ENCODE measurements at regions not wholly inside any gene's neighbourhood (a gene's known extent, or its start where the extent isn't known, plus 50 kb on each side); places are given as distances from the start of the nearest gene placed in this dataset.

GRCh38 chr5:155406815-155407214 is 393.3 kb downstream of the KIF4B start:
- TF ChIP-seq CTCF (conservative IDR thresholded peaks at IDR 0.05; ENCODE audit: low read depth, low read length) = no peak
- H3K4me3 ChIP-seq (ENCODE audit: low read depth, low read length) = no peak overlapping the region
- no peak for DNase-seq (ENCODE audit: low read depth)

- no peak for DNase-seq (ENCODE audit: low read depth)
- TF ChIP-seq CTCF (conservative IDR thresholded peaks at IDR 0.05; ENCODE audit: low read depth, low read length) = no peak
- H3K4me3 ChIP-seq (ENCODE audit: low read depth, low read length) = no peak overlapping the region
Observed at GRCh38 chr5:155408465-155408864, 394.9 kb downstream of the KIF4B start.

- no peak overlapping the region for H3K4me3 ChIP-seq (ENCODE audit: low read depth, low read length)
- no peak for TF ChIP-seq CTCF (conservative IDR thresholded peaks at IDR 0.05; ENCODE audit: low read depth, low read length)
- no peak for DNase-seq (ENCODE audit: low read depth)
Observed at GRCh38 chr5:155416765-155417164, 403.2 kb downstream of the KIF4B start.

GRCh38 chr5:155418960-155419579 is 405.5 kb downstream of the KIF4B start:
- no peak for DNase-seq (ENCODE audit: low read depth)
- TF ChIP-seq CTCF (conservative IDR thresholded peaks at IDR 0.05; ENCODE audit: low read depth, low read length) = no peak
- H3K4me3 ChIP-seq (ENCODE audit: low read depth, low read length) = no peak overlapping the region

DNA sequence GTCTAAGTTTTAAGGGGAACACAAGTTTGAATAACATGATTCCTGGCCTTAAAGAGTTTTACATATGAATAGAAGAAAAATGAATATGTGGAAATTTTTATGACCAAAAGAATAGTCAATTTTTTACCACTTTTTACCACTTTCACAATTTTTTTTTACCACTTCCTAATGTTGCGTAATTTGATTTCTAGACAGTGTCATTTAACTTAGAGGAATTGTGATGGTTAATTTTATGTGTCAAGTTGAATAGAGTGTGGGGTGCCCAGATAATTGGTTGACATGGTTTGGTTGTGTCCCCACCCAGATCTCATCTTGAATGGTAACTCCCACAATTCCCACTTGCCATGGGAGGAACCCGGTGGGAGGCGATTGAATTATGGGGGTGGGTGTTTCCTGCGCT is 416.6 kb downstream of the KIF4B start:
- no peak for TF ChIP-seq CTCF (conservative IDR thresholded peaks at IDR 0.05; ENCODE audit: low read depth, low read length)
- no peak overlapping the region for H3K4me3 ChIP-seq (ENCODE audit: low read depth, low read length)
- no peak for DNase-seq (ENCODE audit: low read depth)

DNA sequence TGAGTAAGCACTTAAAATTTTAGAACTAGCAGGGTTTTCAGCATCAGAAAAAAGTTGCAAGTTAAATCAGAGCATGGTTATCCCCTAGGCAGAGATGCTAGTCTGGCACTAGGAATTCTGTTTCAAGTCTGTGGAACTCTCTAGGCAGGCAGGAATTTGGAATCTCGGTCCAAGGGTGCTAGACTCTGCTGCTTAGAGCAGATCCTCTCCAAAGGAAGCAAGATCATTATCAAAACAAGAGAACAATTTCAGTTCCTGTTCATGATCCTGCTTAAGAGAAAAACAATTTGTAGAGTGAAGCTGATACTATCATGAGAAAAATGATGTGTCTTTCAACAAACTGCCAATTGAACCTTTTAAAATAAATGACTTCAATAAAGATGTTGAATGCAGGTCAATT is 420.7 kb downstream of the KIF4B start:
- no peak for DNase-seq (ENCODE audit: low read depth)
- no peak overlapping the region for H3K4me3 ChIP-seq (ENCODE audit: low read depth, low read length)
- no peak for TF ChIP-seq CTCF (conservative IDR thresholded peaks at IDR 0.05; ENCODE audit: low read depth, low read length)

- no peak overlapping the region for H3K4me3 ChIP-seq (ENCODE audit: low read depth, low read length)
- TF ChIP-seq CTCF (conservative IDR thresholded peaks at IDR 0.05; ENCODE audit: low read depth, low read length) = no peak
- DNase-seq (ENCODE audit: low read depth) = no peak
Observed at GRCh38 chr5:155434681-155435080, 421.1 kb downstream of the KIF4B start.

Measured in choroid plexus epithelial cell (primary cell).